Lower lobe of right lung (tissue), 2 donors: ENCODE measurements at regions not wholly inside any gene's neighbourhood (a gene's known extent, or its start where the extent isn't known, plus 50 kb on each side); places are given as distances from the start of the nearest gene placed in this dataset.

Experiments used
- ATAC-seq, 2 donors: fragments of 200-7000 bp; cut with Tn5 transposase; one replicate each; pipeline ENCODE4 v1.9.1; 2020 to 2022; ENCODE audit warnings: mild to moderate bottlenecking in 2 of 2, moderate library complexity in 2 of 2
- DNase-seq: peaks from one replicate; pipeline ENCODE4 v3.0.0-alpha.2; 2020
- H3K27ac ChIP-seq: fragments of 200-600 bp; one replicate; pipeline ENCODE4 v1.8.0; 2022
- H3K27me3 ChIP-seq: fragments of 200-600 bp; one replicate; pipeline ENCODE4 v1.8.0; 2022; ENCODE audit warnings: low read depth
- H3K36me3 ChIP-seq: fragments of 200-600 bp; one replicate; pipeline ENCODE4 v1.8.0; 2022; ENCODE audit warnings: mild to moderate bottlenecking
- H3K4me1 ChIP-seq: fragments of 200-600 bp; one replicate; pipeline ENCODE4 v1.8.0; 2022
- H3K4me3 ChIP-seq: fragments of 200-600 bp; one replicate; pipeline ENCODE4 v1.8.0; 2022; ENCODE audit warnings: mild to moderate bottlenecking
- H3K9me3 ChIP-seq: fragments of 200-600 bp; one replicate; pipeline ENCODE4 v1.8.0; 2022
- intact Hi-C: fragments of 100-400 bp; cut with DNase I; formaldehyde crosslinking; loops from one replicate; pipeline ENCODE4 v1.11.0; 2022
- TF ChIP-seq, protein P1 (sequence below): fragments of 200-600 bp; IDR thresholded peaks from one replicate; pipeline ENCODE4 v1.8.0; 2022; ENCODE audit warnings: antibody characterized with exemption, mild to moderate bottlenecking
- donor health status: DM: no; HTN: yes; CAD: no; lungs with severe emphysema.

DNA sequence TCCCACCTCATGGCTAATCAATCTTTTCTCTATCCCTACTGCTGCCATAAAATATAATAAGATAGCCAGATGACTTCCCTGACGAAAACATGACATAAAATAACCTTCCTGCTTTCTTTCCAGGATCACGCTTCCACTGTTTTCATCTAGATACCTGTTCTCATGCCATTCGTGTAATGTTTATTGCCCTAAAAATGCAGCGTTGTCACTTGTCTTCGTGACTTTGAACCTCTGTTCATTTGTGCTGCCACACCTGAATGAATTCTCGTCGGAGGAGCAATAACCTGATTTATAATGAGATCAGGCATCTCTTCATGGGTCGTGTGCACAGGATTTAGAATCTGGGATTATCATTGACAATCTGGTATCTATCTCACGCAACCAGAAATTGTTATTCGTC is 1401.9 kb downstream of the CDH11 start:
- H3K4me3 ChIP-seq = no peak overlapping the region
- no peak overlapping the region for H3K27ac ChIP-seq
- ATAC-seq = no peak
- no peaks in the 10 kb centered on the region for H3K36me3 ChIP-seq
- TF ChIP-seq, protein P1, sequence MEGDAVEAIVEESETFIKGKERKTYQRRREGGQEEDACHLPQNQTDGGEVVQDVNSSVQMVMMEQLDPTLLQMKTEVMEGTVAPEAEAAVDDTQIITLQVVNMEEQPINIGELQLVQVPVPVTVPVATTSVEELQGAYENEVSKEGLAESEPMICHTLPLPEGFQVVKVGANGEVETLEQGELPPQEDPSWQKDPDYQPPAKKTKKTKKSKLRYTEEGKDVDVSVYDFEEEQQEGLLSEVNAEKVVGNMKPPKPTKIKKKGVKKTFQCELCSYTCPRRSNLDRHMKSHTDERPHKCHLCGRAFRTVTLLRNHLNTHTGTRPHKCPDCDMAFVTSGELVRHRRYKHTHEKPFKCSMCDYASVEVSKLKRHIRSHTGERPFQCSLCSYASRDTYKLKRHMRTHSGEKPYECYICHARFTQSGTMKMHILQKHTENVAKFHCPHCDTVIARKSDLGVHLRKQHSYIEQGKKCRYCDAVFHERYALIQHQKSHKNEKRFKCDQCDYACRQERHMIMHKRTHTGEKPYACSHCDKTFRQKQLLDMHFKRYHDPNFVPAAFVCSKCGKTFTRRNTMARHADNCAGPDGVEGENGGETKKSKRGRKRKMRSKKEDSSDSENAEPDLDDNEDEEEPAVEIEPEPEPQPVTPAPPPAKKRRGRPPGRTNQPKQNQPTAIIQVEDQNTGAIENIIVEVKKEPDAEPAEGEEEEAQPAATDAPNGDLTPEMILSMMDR = no peak
- no peaks in the 10 kb centered on the region for H3K27me3 ChIP-seq
- no peak for DNase-seq
- no peaks in the 10 kb centered on the region for H3K4me1 ChIP-seq
- H3K9me3 ChIP-seq = no peaks in the 10 kb centered on the region
- intact Hi-C loops = no loop called here

DNA sequence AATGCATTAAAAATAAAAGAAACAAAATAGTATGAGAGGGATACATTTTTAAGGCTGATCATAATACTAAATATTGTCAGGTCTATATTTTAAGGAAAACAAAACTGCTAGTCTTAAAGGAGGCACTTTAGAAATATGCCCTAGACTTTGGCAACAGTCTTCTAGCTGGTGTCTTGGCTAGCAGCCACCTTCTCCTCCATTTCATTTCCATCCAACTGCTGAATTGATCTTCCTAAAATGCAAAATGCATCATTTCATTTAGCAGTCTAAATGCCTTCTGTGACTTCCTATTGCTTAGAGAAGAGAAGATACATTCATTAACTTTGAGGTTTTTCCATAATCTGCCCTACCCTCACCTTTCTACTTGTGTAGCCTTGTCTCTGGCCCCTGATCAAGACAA is 1404.1 kb downstream of the CDH11 start:
- TF ChIP-seq, protein P1 = no peak
- no peaks in the 10 kb centered on the region for H3K36me3 ChIP-seq
- H3K4me1 ChIP-seq = no peaks in the 10 kb centered on the region
- no peaks in the 10 kb centered on the region for H3K27me3 ChIP-seq
- no peak for DNase-seq
- H3K9me3 ChIP-seq = no peaks in the 10 kb centered on the region
- ATAC-seq = no peak
- H3K27ac ChIP-seq = no peak overlapping the region
- intact Hi-C loops = no loop called here
- H3K4me3 ChIP-seq = no peak overlapping the region

DNA sequence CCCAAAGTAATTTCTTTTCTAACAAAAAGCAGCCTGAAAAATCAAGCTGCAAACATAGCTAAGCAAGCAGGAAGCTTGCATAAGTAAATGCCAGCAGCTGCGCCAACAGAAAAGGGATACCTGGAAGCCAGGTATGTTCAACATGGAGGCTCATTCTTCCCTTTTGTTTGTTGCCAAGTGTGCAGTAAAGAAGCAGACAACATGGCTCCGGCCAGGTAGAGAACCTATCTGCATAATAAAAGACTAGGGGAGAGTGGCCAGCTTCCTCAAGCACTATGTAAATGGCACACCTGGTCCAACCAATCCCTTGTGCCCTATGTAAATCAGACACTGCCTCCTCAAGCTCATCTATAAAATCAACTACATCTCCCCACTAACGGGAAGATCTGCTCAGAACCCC is 1407.0 kb downstream of the CDH11 start:
- H3K4me3 ChIP-seq = no peak overlapping the region
- no peaks in the 10 kb centered on the region for H3K27me3 ChIP-seq
- H3K4me1 ChIP-seq = no peaks in the 10 kb centered on the region
- no peaks in the 10 kb centered on the region for H3K9me3 ChIP-seq
- DNase-seq (no peak), ATAC-seq (no peak)
- H3K27ac ChIP-seq = no peak overlapping the region
- TF ChIP-seq, protein P1 = no peak
- no peaks in the 10 kb centered on the region for H3K36me3 ChIP-seq
- intact Hi-C loops = no loop called here

- intact Hi-C loops = no loop called here
- no peaks in the 10 kb centered on the region for H3K9me3 ChIP-seq
These were observed 1409.1 kb downstream of the CDH11 start for GRCh38 chr16:63712725-63713124.

GRCh38 chr16:63703612-63704011 is 1418.3 kb downstream of the CDH11 start:
- no peak for DNase-seq
- intact Hi-C loops = no loop called here

More at GRCh38 chr16:63712725-63713124, 1409.1 kb downstream of the CDH11 start:
- Histone ChIP-seq H3K4me3 (no peak overlapping the region), H3K27me3 (no peaks in the 10 kb centered on the region), H3K27ac (no peak overlapping the region), H3K36me3 (no peaks in the 10 kb centered on the region), H3K4me1 (no peaks in the 10 kb centered on the region)
- DNase-seq (no peak), ATAC-seq (no peak)
- TF ChIP-seq, protein P1 = no peak

More at GRCh38 chr16:63703612-63704011, 1418.3 kb downstream of the CDH11 start:
- TF ChIP-seq, protein P1 = no peak
- H3K36me3 ChIP-seq = no peaks in the 10 kb centered on the region
- no peak overlapping the region for H3K27ac ChIP-seq
- no peaks in the 10 kb centered on the region for H3K9me3 ChIP-seq
- no peaks in the 10 kb centered on the region for H3K27me3 ChIP-seq
- ATAC-seq = no peak
- no peaks in the 10 kb centered on the region for H3K4me1 ChIP-seq
- no peak overlapping the region for H3K4me3 ChIP-seq
